CD4-positive, alpha-beta T cell (primary cell): ENCODE measurements at regions not wholly inside any gene's neighbourhood (a gene's known extent, or its start where the extent isn't known, plus 50 kb on each side); places are given as distances from the start of the nearest gene placed in this dataset.
"Not testable (repeated sequence)": the region's sequence is repeated elsewhere in the genome, so short reads cannot be mapped to it uniquely, and the experiment has no call there.

Experiments used
- ATAC-seq: fragments of 200-7000 bp; cut with Tn5 transposase; one replicate; pipeline ENCODE4 v1.10.0; 2022; ENCODE audit warnings: mild to moderate bottlenecking; ENCODE audit not compliant: poor library complexity
- CTCF ChIA-PET: fragments of 350-600 bp; sonication (Branson Sonifier 250); formaldehyde crosslinking; loops from one replicate; lab custom pipeline; 2021; ENCODE audit warnings: antibody characterized with exemption, inconsistent platforms; lab: Charles Lee
- POLR2A ChIA-PET: fragments of 350-600 bp; sonication (Branson Sonifier 250); formaldehyde crosslinking; loops from one replicate; lab custom pipeline; 2021; ENCODE audit warnings: antibody characterized with exemption, inconsistent platforms; lab: Charles Lee
- DNase-seq, 14 experiments: peaks; one replicate each; pipeline ENCODE4 v3.0.0-alpha.2; 2013 to 2020; ENCODE audit warnings: mixed read lengths in 2 of 14
- H3K27ac ChIP-seq, 2 donors: one replicate each; pipeline versions ENCODE4 v1.5.1 to v1.7.0; 2013; ENCODE audit warnings: low read length in 2 of 2, low read depth in 1 of 2, mild to moderate bottlenecking in 1 of 2
- H3K27me3 ChIP-seq, 2 experiments: 1 replicate in 1 of 2; 2 replicates in 1 of 2; pipeline versions ENCODE4 v1.6.1 to v1.7.0; 2013; ENCODE audit warnings: low read length in 2 of 2, control low read depth in 1 of 2, mild to moderate bottlenecking in 1 of 2, moderate library complexity in 1 of 2; ENCODE audit not compliant: insufficient read depth in 2 of 2, control insufficient read depth in 1 of 2
- H3K36me3 ChIP-seq: one replicate; pipeline ENCODE4 v1.6.1; 2013; ENCODE audit warnings: low read length, control low read depth; ENCODE audit not compliant: insufficient read depth
- H3K4me1 ChIP-seq: one replicate; pipeline ENCODE4 v1.6.1; 2013; ENCODE audit warnings: low read length, control low read depth; ENCODE audit not compliant: insufficient read depth
- H3K4me3 ChIP-seq: one replicate; pipeline ENCODE4 v1.5.1; 2013; ENCODE audit warnings: mild to moderate bottlenecking, low read length, moderate library complexity
- H3K9me3 ChIP-seq, 2 experiments: 1 replicate in 1 of 2; 2 replicates in 1 of 2; pipeline versions ENCODE4 v1.6.1 to v1.7.0; 2013; ENCODE audit warnings: low read length in 2 of 2, mild to moderate bottlenecking in 2 of 2, control low read depth in 1 of 2, moderate library complexity in 1 of 2; ENCODE audit not compliant: control insufficient read depth in 1 of 2, insufficient read depth in 1 of 2
- H3K27ac Mint-ChIP-seq: one replicate; pipeline ENCODE4 v1.8.0; 2020; ENCODE audit warnings: mixed read lengths
- H3K27me3 Mint-ChIP-seq: one replicate; pipeline ENCODE4 v1.8.0; 2021; ENCODE audit warnings: mixed read lengths
- H3K36me3 Mint-ChIP-seq: one replicate; pipeline ENCODE4 v1.8.0; 2021; ENCODE audit warnings: low read depth, mixed read lengths
- H3K4me1 Mint-ChIP-seq: one replicate; pipeline ENCODE4 v1.8.0; 2021; ENCODE audit warnings: low read depth, mixed read lengths
- H3K4me3 Mint-ChIP-seq: one replicate; pipeline ENCODE4 v1.8.0; 2020; ENCODE audit warnings: mild to moderate bottlenecking, mixed read lengths
- H3K9me3 Mint-ChIP-seq: one replicate; pipeline ENCODE4 v1.8.0; 2020; ENCODE audit warnings: mixed read lengths
- CTCF ChIP-seq: fragments of 200-600 bp; IDR thresholded peaks from one replicate; pipeline ENCODE4 v1.8.0; 2022; ENCODE audit warnings: antibody characterized with exemption, mild to moderate bottlenecking
- intact Hi-C, 2 experiments: fragments of 100-400 bp; cut with DNase I in 1 of 2; cut with micrococcal nuclease in 1 of 2; formaldehyde crosslinking; loops; one replicate each; pipeline versions ENCODE4 v1.15.1 to v1.9.0; 2023 to 2025; cut with DNase I, micrococcal nuclease

DNA sequence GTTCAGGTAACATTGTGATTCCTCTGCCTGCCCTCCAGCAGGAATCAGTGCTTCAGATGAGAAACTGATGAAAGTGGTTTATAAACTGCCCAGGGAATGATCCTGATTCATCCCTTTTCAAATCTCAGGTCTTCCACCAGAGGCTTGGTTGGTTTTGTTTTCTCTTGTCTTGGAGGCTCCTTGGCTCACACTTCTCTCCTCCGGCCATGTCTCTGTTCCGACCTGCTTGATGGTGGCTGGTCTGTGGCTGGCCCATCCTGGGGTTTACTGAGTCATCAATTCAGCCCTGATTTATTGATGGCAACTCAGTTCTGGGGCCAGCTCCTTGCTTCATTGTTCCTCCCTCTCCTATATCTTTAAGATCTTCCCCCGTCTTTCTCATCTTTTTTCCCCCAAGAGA, 56.6 kb upstream of the SLC2A1 start:
- H3K36me3 ChIP-seq, result no peaks in the 10 kb centered on the region
- Mint-ChIP-seq H3K4me1 (no peaks in the 10 kb centered on the region), H3K27me3 (peaks cover 5% of the 10 kb centered on the region), H3K9me3 (no peaks in the 10 kb centered on the region), H3K4me3 (no peak overlapping the region), H3K36me3 (no peaks in the 10 kb centered on the region), H3K27ac (no peak overlapping the region)
- intact Hi-C loops, result no loop called here
- no peaks in the 10 kb centered on the region for H3K9me3 ChIP-seq
- no peak for DNase-seq
- no peaks in the 10 kb centered on the region for H3K27me3 ChIP-seq
- POLR2A ChIA-PET, result no interaction called here
- ATAC-seq, result no peak
- TF ChIP-seq CTCF, result no peak
- H3K4me1 ChIP-seq, result no peaks in the 10 kb centered on the region
- H3K4me3 ChIP-seq, result no peak overlapping the region
- H3K27ac ChIP-seq, result no peak overlapping the region
- CTCF ChIA-PET, result no interaction called here

- H3K36me3 ChIP-seq, H3K27me3 Mint-ChIP-seq, H3K4me3 ChIP-seq, H3K27ac ChIP-seq, DNase-seq, H3K36me3 Mint-ChIP-seq, CTCF ChIA-PET, H3K4me3 Mint-ChIP-seq, H3K4me1 Mint-ChIP-seq, intact Hi-C loops, POLR2A ChIA-PET, H3K4me1 ChIP-seq, H3K27me3 ChIP-seq, ATAC-seq, H3K9me3 Mint-ChIP-seq, H3K9me3 ChIP-seq, H3K27ac Mint-ChIP-seq: not testable (repeated sequence)
Measured at GRCh38 chr1:43014579-43014978, 55.9 kb upstream of the SLC2A1 start.

DNA sequence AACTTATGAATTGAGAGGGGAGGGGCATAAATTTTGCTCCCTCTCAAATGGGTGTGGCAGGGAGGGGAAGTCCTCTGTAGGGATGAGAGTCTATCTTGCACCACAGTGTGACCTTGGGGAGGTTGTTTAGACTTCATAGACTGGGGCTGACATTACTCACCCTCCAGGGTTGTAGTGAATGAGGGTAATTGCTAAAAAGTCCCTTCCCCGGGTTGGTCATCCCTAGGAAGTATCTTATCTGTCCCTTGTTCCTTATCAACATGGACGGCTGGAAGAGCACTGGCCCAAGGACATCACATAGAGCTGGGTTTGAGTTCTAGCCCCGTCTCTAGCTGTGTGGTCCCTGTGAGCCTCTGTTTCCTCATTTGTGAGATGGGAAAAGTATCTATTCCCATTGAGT, 52.4 kb upstream of the SLC2A1 start:
- peaks cover 5% of the 10 kb centered on the region for H3K27me3 Mint-ChIP-seq
- ATAC-seq (no peak), DNase-seq (no peak)
- no peaks in the 10 kb centered on the region for H3K4me1 Mint-ChIP-seq
- H3K4me3 Mint-ChIP-seq, result no peak overlapping the region
- no peak overlapping the region for H3K27ac ChIP-seq
- H3K36me3 ChIP-seq, result no peaks in the 10 kb centered on the region
- H3K27me3 ChIP-seq, result no peaks in the 10 kb centered on the region
- no peaks in the 10 kb centered on the region for H3K4me1 ChIP-seq
- H3K9me3 ChIP-seq, result no peaks in the 10 kb centered on the region
- no peaks in the 10 kb centered on the region for H3K36me3 Mint-ChIP-seq
- CTCF ChIA-PET, result no interaction called here
- H3K4me3 ChIP-seq, result no peak overlapping the region
- TF ChIP-seq CTCF, result no peak
- intact Hi-C loops, result no loop called here
- POLR2A ChIA-PET, result no interaction called here
- H3K27ac Mint-ChIP-seq, result no peak overlapping the region
- no peaks in the 10 kb centered on the region for H3K9me3 Mint-ChIP-seq

DNA sequence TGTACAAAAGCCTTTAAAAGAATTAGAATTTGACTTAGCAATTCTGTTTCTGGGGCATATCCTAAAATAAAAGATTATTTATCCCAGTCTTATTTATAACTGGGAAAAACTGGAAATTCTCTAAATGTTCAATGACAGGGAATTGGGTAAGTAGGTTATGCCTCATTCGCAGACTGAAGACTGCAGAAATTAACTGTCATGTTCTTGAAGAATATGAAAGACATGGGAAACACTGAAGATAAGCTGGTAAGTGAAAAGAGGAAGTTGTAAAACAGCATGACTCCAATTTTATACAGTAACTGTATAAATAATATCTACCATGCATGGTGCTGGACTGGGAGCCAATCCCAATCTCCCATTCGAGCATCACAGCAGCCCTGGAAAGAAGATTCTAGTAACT, 50.6 kb upstream of the SLC2A1 start:
- POLR2A ChIA-PET, result no interaction called here
- no peak overlapping the region for H3K4me3 Mint-ChIP-seq
- H3K4me3 ChIP-seq, result no peak overlapping the region
- no peaks in the 10 kb centered on the region for H3K9me3 Mint-ChIP-seq
- no peaks in the 10 kb centered on the region for H3K36me3 Mint-ChIP-seq
- H3K4me1 Mint-ChIP-seq, result no peaks in the 10 kb centered on the region
- intact Hi-C loops, result no loop called here
- TF ChIP-seq CTCF, result no peak
- ATAC-seq (no peak), DNase-seq (no peak)
- CTCF ChIA-PET, result interaction anchor here (0.9 kb wide), 1 partner anchor 86 kb away, joined by 3 read pairs; no protein-coding TSS in a partner anchor
- no peaks in the 10 kb centered on the region for H3K27me3 ChIP-seq
- peaks cover 5% of the 10 kb centered on the region for H3K27me3 Mint-ChIP-seq
- no peaks in the 10 kb centered on the region for H3K4me1 ChIP-seq
- H3K27ac Mint-ChIP-seq, result no peak overlapping the region
- no peaks in the 10 kb centered on the region for H3K9me3 ChIP-seq
- H3K27ac ChIP-seq, result no peak overlapping the region
- no peaks in the 10 kb centered on the region for H3K36me3 ChIP-seq
